ENCODE measurements at regions not wholly inside any gene's neighbourhood (a gene's known extent, or its start where the extent isn't known, plus 50 kb on each side); places are given as distances from the start of the nearest gene placed in this dataset.

DNA sequence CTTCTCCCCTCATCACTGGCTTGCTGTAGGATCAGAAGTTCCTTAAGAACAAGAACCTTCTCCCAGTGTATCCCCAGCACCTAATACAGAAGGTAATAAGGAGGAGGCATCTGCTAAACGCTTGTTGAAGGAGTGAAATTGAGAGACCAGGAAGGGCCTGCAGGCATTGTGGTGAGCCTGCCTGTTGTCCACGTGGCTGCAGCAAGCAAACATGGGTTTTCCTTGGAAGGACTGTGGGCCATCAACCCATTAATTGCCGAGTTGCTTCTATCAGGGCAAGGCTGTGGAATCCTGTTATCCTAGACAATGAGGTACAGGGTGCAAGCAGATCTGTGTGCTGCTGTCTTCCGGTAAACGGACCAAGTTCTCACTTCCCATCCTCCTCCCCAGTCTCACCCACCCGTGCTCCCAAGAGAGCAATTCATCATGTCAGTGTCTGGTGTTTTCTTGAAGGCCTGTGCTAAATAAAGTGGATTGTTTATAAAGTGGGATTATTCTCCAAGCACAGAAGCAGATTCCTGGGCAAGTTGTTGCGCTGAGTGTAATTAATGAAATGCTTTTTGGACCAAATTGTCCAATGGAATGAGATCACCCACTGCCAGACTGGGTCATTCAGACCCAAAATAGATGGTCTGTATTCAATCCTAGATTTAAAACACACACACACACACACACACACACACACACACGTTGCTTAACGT is 164.6 kb upstream of the CDYL start:
- Histone ChIP-seq H2AFZ (ENCODE audit: low read length) (no peak overlapping the region), H3K79me2 (ENCODE audit: insufficient read depth, low read length) (no peaks in the 10 kb centered on the region), H3K4me2 (ENCODE audit: insufficient read depth, low read length) (no peak overlapping the region), H3K4me3 (ENCODE audit: insufficient read depth, low read length) (no peak overlapping the region), H3K4me1 (ENCODE audit: insufficient read depth, low read length) (peaks cover 39% of the 10 kb centered on the region), H3K9me3 (ENCODE audit: low read depth, low read length) (no peaks in the 10 kb centered on the region), H3K27ac (ENCODE audit: low read depth, low read length) (no peak overlapping the region), H3K36me3 (ENCODE audit: insufficient read depth, low read length) (no peaks in the 10 kb centered on the region), H4K20me1 (ENCODE audit: insufficient read depth, low read length) (no peaks in the 10 kb centered on the region), H3K27me3 (ENCODE audit: insufficient read depth, low read length) (peaks cover 15% of the 10 kb centered on the region)
- no peak for TF ChIP-seq CTCF (IDR thresholded peaks at IDR 0.05; ENCODE audit: extremely low read depth, low read depth, low read length)
- DNase-seq (ENCODE audit: insufficient read length, low spot score, missing footprints), result peak; percentile 27

- TF ChIP-seq CTCF (IDR thresholded peaks at IDR 0.05; ENCODE audit: extremely low read depth, low read depth, low read length), result no peak
- no peaks in the 10 kb centered on the region for H3K79me2 ChIP-seq (ENCODE audit: insufficient read depth, low read length)
- no peak overlapping the region for H2AFZ ChIP-seq (ENCODE audit: low read length)
- H3K4me2 ChIP-seq (ENCODE audit: insufficient read depth, low read length), result peak overlapping the region; percentile 29
- peaks cover 11% of the 10 kb centered on the region for H3K27me3 ChIP-seq (ENCODE audit: insufficient read depth, low read length)
- H3K4me1 ChIP-seq (ENCODE audit: insufficient read depth, low read length), result peaks cover 39% of the 10 kb centered on the region
- no peaks in the 10 kb centered on the region for H3K9me3 ChIP-seq (ENCODE audit: low read depth, low read length)
- no peak overlapping the region for H3K27ac ChIP-seq (ENCODE audit: low read depth, low read length)
- H3K4me3 ChIP-seq (ENCODE audit: insufficient read depth, low read length), result peak overlapping the region; percentile 23
- no peaks in the 10 kb centered on the region for H4K20me1 ChIP-seq (ENCODE audit: insufficient read depth, low read length)
- H3K36me3 ChIP-seq (ENCODE audit: insufficient read depth, low read length), result no peaks in the 10 kb centered on the region
- peak; percentile 83 for DNase-seq (ENCODE audit: insufficient read length, low spot score, missing footprints)
Measured at GRCh38 chr6:4610256-4610655, 165.9 kb upstream of the CDYL start.

DNA sequence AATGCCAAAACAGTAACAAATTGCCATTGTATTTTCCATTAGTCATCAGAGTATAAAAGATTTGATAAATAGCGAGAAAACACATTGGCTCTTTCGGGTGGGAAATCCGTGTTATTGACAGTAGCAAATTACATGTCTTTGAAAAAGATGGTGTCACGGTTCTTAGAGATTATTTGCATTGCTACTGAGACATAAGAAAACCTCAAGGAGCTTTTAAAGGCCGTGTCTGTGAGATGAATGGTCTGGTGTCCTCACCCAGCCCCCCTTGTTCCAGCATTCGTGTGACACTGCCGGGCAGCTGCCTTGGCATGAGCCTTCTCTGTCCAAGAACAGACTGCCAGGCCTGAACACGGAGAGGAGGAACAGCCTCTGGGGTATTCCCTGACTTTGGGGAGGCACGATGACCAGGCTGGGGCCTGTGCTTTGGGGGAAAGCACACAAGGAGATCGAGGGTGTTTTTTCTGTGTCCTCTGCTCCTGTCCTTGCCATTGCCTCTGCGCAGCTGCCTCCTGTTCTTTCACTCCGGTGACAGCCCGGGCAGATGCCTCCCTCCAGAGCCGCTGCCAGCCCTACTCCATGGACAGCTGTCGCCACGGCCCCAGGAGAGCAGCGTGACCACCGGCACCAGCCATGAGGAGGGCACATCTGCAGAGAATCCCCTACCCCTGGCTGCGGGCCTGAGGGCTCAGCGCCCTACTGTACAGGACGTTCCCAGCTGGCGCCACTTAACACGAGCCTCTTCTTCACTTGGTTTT is 167.7 kb upstream of the CDYL start:
- no peak overlapping the region for H3K4me3 ChIP-seq (ENCODE audit: insufficient read depth, low read length)
- H4K20me1 ChIP-seq (ENCODE audit: insufficient read depth, low read length), result no peaks in the 10 kb centered on the region
- no peak overlapping the region for H3K4me2 ChIP-seq (ENCODE audit: insufficient read depth, low read length)
- H3K27me3 ChIP-seq (ENCODE audit: insufficient read depth, low read length), result no peaks in the 10 kb centered on the region
- H2AFZ ChIP-seq (ENCODE audit: low read length), result no peak overlapping the region
- H3K9me3 ChIP-seq (ENCODE audit: low read depth, low read length), result no peaks in the 10 kb centered on the region
- H3K36me3 ChIP-seq (ENCODE audit: insufficient read depth, low read length), result no peaks in the 10 kb centered on the region
- peaks cover 46% of the 10 kb centered on the region for H3K4me1 ChIP-seq (ENCODE audit: insufficient read depth, low read length)
- no peak for DNase-seq (ENCODE audit: insufficient read length, low spot score, missing footprints)
- no peak for TF ChIP-seq CTCF (IDR thresholded peaks at IDR 0.05; ENCODE audit: extremely low read depth, low read depth, low read length)
- H3K27ac ChIP-seq (ENCODE audit: low read depth, low read length), result no peak overlapping the region
- no peaks in the 10 kb centered on the region for H3K79me2 ChIP-seq (ENCODE audit: insufficient read depth, low read length)

DNA sequence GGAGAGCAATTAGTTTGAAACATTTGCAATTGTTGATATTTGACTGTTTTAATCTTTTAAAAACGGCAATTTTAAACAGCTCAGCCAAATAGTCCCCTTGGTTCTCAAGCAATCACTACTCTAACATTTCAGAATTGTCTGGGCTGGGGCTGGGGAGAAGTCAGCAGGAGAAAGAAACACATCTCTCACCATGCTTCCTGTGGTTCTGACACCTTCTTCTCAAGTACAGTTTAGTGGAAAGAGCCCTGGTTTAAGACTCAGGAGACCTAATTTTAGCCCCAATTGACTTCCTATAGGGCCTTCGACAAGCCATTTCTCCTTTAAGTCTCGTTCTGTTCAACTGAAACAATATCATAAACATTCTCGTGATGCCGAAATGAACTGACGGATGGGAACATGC is 168.4 kb upstream of the CDYL start:
- Histone ChIP-seq H3K27me3 (ENCODE audit: insufficient read depth, low read length) (no peaks in the 10 kb centered on the region), H4K20me1 (ENCODE audit: insufficient read depth, low read length) (no peaks in the 10 kb centered on the region), H3K4me2 (ENCODE audit: insufficient read depth, low read length) (peak overlapping the region; percentile 80), H3K79me2 (ENCODE audit: insufficient read depth, low read length) (no peaks in the 10 kb centered on the region), H3K4me1 (ENCODE audit: insufficient read depth, low read length) (peaks cover 47% of the 10 kb centered on the region), H3K9me3 (ENCODE audit: low read depth, low read length) (no peaks in the 10 kb centered on the region), H3K4me3 (ENCODE audit: insufficient read depth, low read length) (peak overlapping the region; percentile 57), H3K36me3 (ENCODE audit: insufficient read depth, low read length) (no peaks in the 10 kb centered on the region), H2AFZ (ENCODE audit: low read length) (no peak overlapping the region), H3K27ac (ENCODE audit: low read depth, low read length) (no peak overlapping the region)
- no peak for TF ChIP-seq CTCF (IDR thresholded peaks at IDR 0.05; ENCODE audit: extremely low read depth, low read depth, low read length)
- DNase-seq (ENCODE audit: insufficient read length, low spot score, missing footprints), result no peak
